A549 (cell line): ENCODE measurements at regions not wholly inside any gene's neighbourhood (a gene's known extent, or its start where the extent isn't known, plus 50 kb on each side); places are given as distances from the start of the nearest gene placed in this dataset.

Experiments used
- ATAC-seq, 2 experiments: fragments of 200-7000 bp in 1 of 2; fragments of >200 bp in 1 of 2; cut with Nextera tagmentation in 1 of 2; cut with Tn5 transposase in 1 of 2; 3 replicates each; pipeline versions ENCODE4 v1.8.0 to v1.9.1; 2018 to 2020; ENCODE audit warnings: mild to moderate bottlenecking in 1 of 2, moderate library complexity in 1 of 2
- CTCF ChIA-PET: fragments of 300-600 bp; sonication (Branson Sonifier 250); formaldehyde crosslinking; extraction: SDS; loops from one replicate; lab custom pipeline; 2021; ENCODE audit warnings: antibody characterized with exemption, inconsistent platforms; lab: Yijun Ruan, JAX
- POLR2A ChIA-PET: fragments of 350-600 bp; formaldehyde crosslinking; extraction: SDS; loops from one replicate; lab custom pipeline; 2021; ENCODE audit warnings: antibody characterized with exemption, inconsistent platforms; lab: Yijun Ruan, JAX
- DNase-seq, 2 experiments: peaks; one replicate each; pipeline versions ENCODE4 v3.0.0 to v3.0.0-alpha.2; 2011 to 2016; ENCODE audit warnings: low read depth in 1 of 2, low spot score in 1 of 2
- FAIRE-seq: peaks from 2 replicates; lab custom pipeline; 2011; peaks lifted over from hg19 to GRCh38; lab: Jason Lieb, UNC
- H3K27ac ChIP-seq, 2 experiments: fragments of >200 bp; sonication (Bioruptor Twin); formaldehyde crosslinking; 3 replicates each; pipeline ENCODE4 v1.5.1; 2016 to 2017
- H3K4me1 ChIP-seq: fragments of >200 bp; sonication (Bioruptor Twin); formaldehyde crosslinking; 3 replicates; pipeline ENCODE4 v1.6.1; 2016
- H3K4me2 ChIP-seq: fragments of >200 bp; sonication (Bioruptor Twin); formaldehyde crosslinking; 3 replicates; pipeline ENCODE4 v1.6.1; 2016
- H3K4me3 ChIP-seq: fragments of >200 bp; sonication (Bioruptor Twin); formaldehyde crosslinking; 3 replicates; pipeline ENCODE4 v1.5.1; 2016
- H3K9me3 ChIP-seq: fragments of >200 bp; sonication (Bioruptor Twin); formaldehyde crosslinking; 3 replicates; pipeline ENCODE4 v1.6.1; 2016
- ATOH8 ChIP-seq: fragments of 250-450 bp; sonication (Bioruptor Pico); IDR thresholded peaks from 2 replicates; pipeline ENCODE4 v1.5.0; 2020; ENCODE audit warnings: low read depth, mild to moderate bottlenecking, moderate library complexity
- CBX8 ChIP-seq: fragments of 200-600 bp; sonication (generic); IDR thresholded peaks from 2 replicates; pipeline ENCODE4 v1.6.1; 2016
- EHMT2 ChIP-seq: fragments of 200-600 bp; sonication (generic); IDR thresholded peaks from 2 replicates; pipeline ENCODE4 v1.6.1; 2016; ENCODE audit warnings: antibody characterized with exemption, low read depth, mild to moderate bottlenecking, moderate library complexity
- EP300 ChIP-seq, 2 experiments: fragments of >200 bp; sonication (Bioruptor Twin); formaldehyde crosslinking; IDR thresholded peaks; 2 replicates in 1 of 2; 3 replicates in 1 of 2; pipeline ENCODE4 v1.6.1; 2016 to 2017
- HDAC2 ChIP-seq: fragments of 200-600 bp; sonication (generic); IDR thresholded peaks from 2 replicates; pipeline ENCODE4 v1.6.1; 2016
- HEYL ChIP-seq: fragments of 250-450 bp; sonication (Bioruptor Pico); IDR thresholded peaks from 2 replicates; pipeline ENCODE4 v1.8.0; 2021; ENCODE audit warnings: mild to moderate bottlenecking, moderate library complexity
- HMGXB4 ChIP-seq: fragments of 250-450 bp; sonication (Bioruptor Pico); IDR thresholded peaks from 2 replicates; pipeline ENCODE4 v1.5.0; 2021; ENCODE audit warnings: mild to moderate bottlenecking, moderate library complexity, borderline replicate concordance
- HOXB13 ChIP-seq: fragments of 250-450 bp; sonication (Bioruptor Pico); IDR thresholded peaks from 2 replicates; pipeline ENCODE4 v1.5.0; 2020; ENCODE audit warnings: low read depth, mild to moderate bottlenecking, moderate library complexity
- JUNB ChIP-seq: fragments of >200 bp; sonication (Bioruptor Twin); formaldehyde crosslinking; IDR thresholded peaks from 2 replicates; pipeline ENCODE4 v1.6.1; 2016
- MYC ChIP-seq: IDR thresholded peaks from 2 replicates; pipeline ENCODE4 v1.6.1; 2012; ENCODE audit warnings: mild to moderate bottlenecking, inconsistent platforms, low read length, improper control_type of control experiment, borderline replicate concordance
- NPAS2 ChIP-seq: fragments of 250-450 bp; sonication (Bioruptor Pico); IDR thresholded peaks from 2 replicates; pipeline ENCODE4 v1.8.0; 2022; ENCODE audit warnings: mild to moderate bottlenecking, moderate library complexity, borderline replicate concordance
- PBX3 ChIP-seq: IDR thresholded peaks from 2 replicates; pipeline ENCODE4 v1.6.1; 2012
- PHF8 ChIP-seq: fragments of 200-600 bp; sonication (generic); IDR thresholded peaks from 2 replicates; pipeline ENCODE4 v1.6.1; 2016; ENCODE audit warnings: low read depth, mild to moderate bottlenecking, antibody characterized with exemption, moderate library complexity, borderline replicate concordance
- RAD21 ChIP-seq, 2 experiments: fragments of >200 bp in 1 of 2; sonication (Bioruptor Twin) in 1 of 2; formaldehyde crosslinking in 1 of 2; IDR thresholded peaks in 1 of 2; conservative IDR thresholded peaks in 1 of 2; 2 replicates in 1 of 2; 3 replicates in 1 of 2; pipeline ENCODE4 v1.6.1; 2012 to 2018; ENCODE audit warnings: inconsistent platforms in 1 of 2
- RARB ChIP-seq: fragments of 250-450 bp; sonication (Bioruptor Pico); IDR thresholded peaks from 2 replicates; pipeline ENCODE4 v1.8.0; 2021; ENCODE audit warnings: mild to moderate bottlenecking, moderate library complexity
- REST ChIP-seq: fragments of 200-600 bp; sonication (generic); IDR thresholded peaks from 2 replicates; pipeline ENCODE4 v1.6.1; 2016; ENCODE audit warnings: antibody characterized with exemption, mild to moderate bottlenecking, moderate library complexity
- RNF2 ChIP-seq: fragments of 200-600 bp; sonication (generic); IDR thresholded peaks from 2 replicates; pipeline ENCODE4 v1.6.1; 2016; ENCODE audit warnings: low read depth, mild to moderate bottlenecking, antibody characterized with exemption, moderate library complexity, borderline replicate concordance
- SREBF2 ChIP-seq: fragments of 450-650 bp; IDR thresholded peaks from 2 replicates; pipeline ENCODE4 v1.6.1; 2014; ENCODE audit warnings: mild to moderate bottlenecking, moderate library complexity
- TFCP2L1 ChIP-seq: fragments of 250-450 bp; sonication (Bioruptor Pico); IDR thresholded peaks from 2 replicates; pipeline ENCODE4 v1.5.0; 2021; ENCODE audit warnings: mild to moderate bottlenecking
- ZC3H11A ChIP-seq: fragments of 450-650 bp; IDR thresholded peaks from 2 replicates; pipeline ENCODE4 v1.6.1; 2014; ENCODE audit warnings: antibody characterized with exemption, mild to moderate bottlenecking
- WGBS: methylation state at CpG from one replicate; pipeline ENCODE4 v1.1.6; 2017; ENCODE audit errors: missing lambda C conversion rate; 5-methylcytosine and 5-hydroxymethylcytosine counted together

- H3K4me3 ChIP-seq, result no peak overlapping the region
- peaks cover 11% of the 10 kb centered on the region; the same call in 2 of the 3 replicates for H3K4me1 ChIP-seq
- no peak for TF ChIP-seq NPAS2 (CRISPR knock-in tag)
- ATAC-seq (no peak), DNase-seq (no peak), FAIRE-seq (no peak)
- ChIA-PET POLR2A (no interaction called here), CTCF (interaction anchor here (5.1 kb wide), 1 partner anchor 13 kb away, joined by 37 read pairs; no protein-coding TSS in a partner anchor)
- H3K9me3 ChIP-seq, result no peaks in the 10 kb centered on the region
- 80% methylated on average over 4 of the region's 4 CpGs for whole genome bisulfite sequencing
- no peak overlapping the region for H3K4me2 ChIP-seq
- H3K27ac ChIP-seq, result no peak overlapping the region
These were observed 51.8 kb upstream of the LRP8 start for GRCh38 chr1:53379662-53380002.

- Histone ChIP-seq H3K4me1 (peaks cover 11% of the 10 kb centered on the region; the same call in 2 of the 3 replicates), H3K4me3 (no peak overlapping the region), H3K27ac (no peak overlapping the region), H3K4me2 (no peak overlapping the region), H3K9me3 (no peaks in the 10 kb centered on the region)
- no peak for ATAC-seq
- DNase-seq, result no peak
- CTCF ChIA-PET, result interaction anchor here (1.0 to 5.1 kb wide), 2 partner anchors 10 to 13 kb away, joined by 3 to 37 read pairs; no protein-coding TSS in a partner anchor
- WGBS, result 71% methylated on average over 5 of the region's 5 CpGs
- no peak for TF ChIP-seq EHMT2
- TF ChIP-seq EP300 (IDR thresholded peaks at IDR 0.05), result no peak
- no peak for TF ChIP-seq ZC3H11A
- TF ChIP-seq HMGXB4 (CRISPR knock-in tag), result no peak
- no peak for TF ChIP-seq TFCP2L1 (CRISPR knock-in tag)
- no peak for TF ChIP-seq REST
- no peak for TF ChIP-seq RAD21 (conservative IDR thresholded peaks at IDR 0.05 in 1 of 2, IDR thresholded peaks at IDR 0.05 in 1 of 2)
- TF ChIP-seq NPAS2 (CRISPR knock-in tag), result no peak
- no peak for TF ChIP-seq RARB (CRISPR knock-in tag)
- TF ChIP-seq CBX8, result no peak
- TF ChIP-seq HDAC2, result no peak
- no peak for TF ChIP-seq PBX3
- no peak for TF ChIP-seq JUNB
- TF ChIP-seq HEYL (CRISPR knock-in tag), result no peak
- no peak for TF ChIP-seq SREBF2
- TF ChIP-seq PHF8, result no peak
- no peak for TF ChIP-seq ATOH8 (CRISPR knock-in tag)
- TF ChIP-seq RNF2, result no peak
- TF ChIP-seq HOXB13 (CRISPR knock-in tag), result no peak
- TF ChIP-seq MYC, result no peak
- no peak for FAIRE-seq
- POLR2A ChIA-PET, result no interaction called here
These were observed 52.4 kb upstream of the LRP8 start for GRCh38 chr1:53380296-53380695.
